RWPE2 (cell line): ENCODE measurements at regions not wholly inside any gene's neighbourhood (a gene's known extent, or its start where the extent isn't known, plus 50 kb on each side); places are given as distances from the start of the nearest gene placed in this dataset.
A peak's percentile ranks its signal among the peaks of the same experiment; 100 is the strongest.

ENCODE experiments used
- ATAC-seq: fragments of 200-7000 bp; cut with Tn5 transposase; 3 replicates; pipeline ENCODE4 v1.9.1; 2021; ENCODE audit warnings: low read depth
- DNase-seq: peaks from one replicate; pipeline ENCODE4 v3.0.0-alpha.2; 2020; ENCODE audit warnings: low spot score
- H3K27ac ChIP-seq: fragments of 450-650 bp; 2 replicates; pipeline ENCODE4 v1.5.1; 2017; ENCODE audit warnings: mild to moderate bottlenecking; ENCODE audit not compliant: poor library complexity, severe bottlenecking
- H3K27me3 ChIP-seq: fragments of 250-450 bp; sonication (Bioruptor Pico); 2 replicates; pipeline ENCODE4 v1.5.1; 2021; ENCODE audit warnings: mild to moderate bottlenecking, moderate library complexity; ENCODE audit not compliant: insufficient read depth, poor library complexity, severe bottlenecking
- H3K36me3 ChIP-seq: fragments of 250-450 bp; sonication (Bioruptor Pico); 2 replicates; pipeline ENCODE4 v1.5.1; 2020; ENCODE audit warnings: low read depth, mild to moderate bottlenecking, moderate library complexity
- H3K4me1 ChIP-seq: fragments of 250-450 bp; sonication (Bioruptor Pico); 2 replicates; pipeline ENCODE4 v1.5.1; 2021; ENCODE audit warnings: mild to moderate bottlenecking, moderate library complexity; ENCODE audit not compliant: insufficient read depth, poor library complexity, severe bottlenecking
- H3K4me3 ChIP-seq: fragments of 250-450 bp; sonication (Bioruptor Pico); 2 replicates; pipeline ENCODE4 v1.5.1; 2021; ENCODE audit warnings: mild to moderate bottlenecking, moderate library complexity; ENCODE audit not compliant: severe bottlenecking
- H3K9me3 ChIP-seq: fragments of 250-450 bp; sonication (Bioruptor Pico); 2 replicates; pipeline ENCODE4 v1.5.1; 2021; ENCODE audit warnings: mild to moderate bottlenecking, moderate library complexity; ENCODE audit not compliant: severe bottlenecking
- TF ChIP-seq, protein P1 (sequence below): fragments of 450-650 bp; IDR thresholded peaks from one replicate; pipeline ENCODE4 v1.5.1; 2017; ENCODE audit warnings: mild to moderate bottlenecking, moderate library complexity; ENCODE audit not compliant: poor library complexity, severe bottlenecking

DNA sequence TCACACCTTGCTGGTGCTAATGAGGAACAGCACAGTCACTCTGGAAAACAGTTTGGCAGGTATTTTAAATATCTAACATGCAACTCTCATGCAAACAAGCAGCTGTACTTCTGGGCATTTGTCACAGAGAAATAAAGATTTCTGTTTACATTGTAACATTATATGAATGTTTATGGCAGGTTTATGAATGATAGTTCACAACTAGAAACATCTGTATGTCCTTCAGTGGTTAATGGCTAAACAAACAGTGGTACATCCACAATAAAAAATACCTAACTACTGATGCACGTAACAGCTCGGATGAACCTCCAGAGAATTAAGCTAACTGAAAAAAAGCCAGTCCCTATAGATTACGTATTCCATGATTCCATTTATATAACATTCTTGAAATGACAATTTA lies 109.6 kb downstream of the GPR37 start:
- TF ChIP-seq, protein P1, sequence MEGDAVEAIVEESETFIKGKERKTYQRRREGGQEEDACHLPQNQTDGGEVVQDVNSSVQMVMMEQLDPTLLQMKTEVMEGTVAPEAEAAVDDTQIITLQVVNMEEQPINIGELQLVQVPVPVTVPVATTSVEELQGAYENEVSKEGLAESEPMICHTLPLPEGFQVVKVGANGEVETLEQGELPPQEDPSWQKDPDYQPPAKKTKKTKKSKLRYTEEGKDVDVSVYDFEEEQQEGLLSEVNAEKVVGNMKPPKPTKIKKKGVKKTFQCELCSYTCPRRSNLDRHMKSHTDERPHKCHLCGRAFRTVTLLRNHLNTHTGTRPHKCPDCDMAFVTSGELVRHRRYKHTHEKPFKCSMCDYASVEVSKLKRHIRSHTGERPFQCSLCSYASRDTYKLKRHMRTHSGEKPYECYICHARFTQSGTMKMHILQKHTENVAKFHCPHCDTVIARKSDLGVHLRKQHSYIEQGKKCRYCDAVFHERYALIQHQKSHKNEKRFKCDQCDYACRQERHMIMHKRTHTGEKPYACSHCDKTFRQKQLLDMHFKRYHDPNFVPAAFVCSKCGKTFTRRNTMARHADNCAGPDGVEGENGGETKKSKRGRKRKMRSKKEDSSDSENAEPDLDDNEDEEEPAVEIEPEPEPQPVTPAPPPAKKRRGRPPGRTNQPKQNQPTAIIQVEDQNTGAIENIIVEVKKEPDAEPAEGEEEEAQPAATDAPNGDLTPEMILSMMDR: no peak

DNA sequence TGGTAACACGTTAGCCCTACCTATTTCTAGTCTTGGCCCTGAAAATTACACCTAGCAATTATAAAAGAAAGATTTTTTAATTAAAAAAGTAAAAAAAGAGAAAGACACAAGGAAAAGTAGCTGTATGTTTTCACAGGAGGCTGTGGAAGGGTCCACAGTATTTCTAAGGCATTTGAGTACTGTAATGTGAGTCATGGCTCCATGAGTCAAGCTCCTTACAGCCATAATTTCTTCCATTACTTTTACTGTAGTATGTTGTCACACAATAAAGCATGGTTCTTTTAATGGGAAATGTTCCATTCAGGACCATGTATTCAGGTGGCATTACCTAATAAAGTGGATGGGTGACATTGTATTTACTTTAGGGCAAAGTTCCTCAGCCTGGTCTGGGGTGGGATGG lies 113.4 kb downstream of the GPR37 start:
- TF ChIP-seq, protein P1: no peak
- no peaks in the 10 kb centered on the region for H3K36me3 ChIP-seq

More for the DNA sequence above, 109.6 kb downstream of the GPR37 start:
- Histone ChIP-seq H3K4me3 (no peak overlapping the region), H3K36me3 (no peaks in the 10 kb centered on the region), H3K27ac (no peak overlapping the region), H3K9me3 (no peaks in the 10 kb centered on the region), H3K4me1 (no peaks in the 10 kb centered on the region), H3K27me3 (no peaks in the 10 kb centered on the region)
- DNase-seq (no peak), ATAC-seq (no peak)

DNA sequence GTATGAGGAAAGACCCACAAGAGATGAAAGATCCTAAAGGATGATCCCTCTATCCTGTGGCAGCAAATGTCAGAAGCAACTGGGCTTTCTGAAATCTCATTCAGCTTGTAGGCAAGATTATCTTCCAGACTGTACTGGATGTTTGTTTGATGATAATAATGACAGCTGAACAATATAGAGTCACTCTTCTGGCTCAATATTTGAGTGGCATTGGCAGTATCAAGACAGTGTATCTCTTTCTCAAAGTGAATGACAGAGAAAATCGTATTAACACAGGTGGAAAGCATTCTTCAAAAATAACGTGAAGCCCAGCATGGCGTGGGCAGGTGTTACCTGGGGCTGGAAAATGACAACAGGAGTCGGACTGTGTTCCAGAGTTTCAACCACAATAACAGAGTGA lies 114.5 kb downstream of the GPR37 start:
- TF ChIP-seq, protein P1: no peak
- Histone ChIP-seq H3K27ac (no peak overlapping the region), H3K4me1 (no peaks in the 10 kb centered on the region), H3K27me3 (no peaks in the 10 kb centered on the region), H3K9me3 (no peaks in the 10 kb centered on the region), H3K4me3 (no peak overlapping the region), H3K36me3 (no peaks in the 10 kb centered on the region)
- ATAC-seq (no peak), DNase-seq (no peak)

More for the DNA sequence above, 113.4 kb downstream of the GPR37 start:
- Histone ChIP-seq H3K4me3 (no peak overlapping the region), H3K9me3 (no peaks in the 10 kb centered on the region), H3K27me3 (no peaks in the 10 kb centered on the region), H3K27ac (no peak overlapping the region), H3K4me1 (no peaks in the 10 kb centered on the region)
- DNase-seq: no peak
- ATAC-seq: peak; percentile 61; the same call in 2 of the 3 replicates

DNA sequence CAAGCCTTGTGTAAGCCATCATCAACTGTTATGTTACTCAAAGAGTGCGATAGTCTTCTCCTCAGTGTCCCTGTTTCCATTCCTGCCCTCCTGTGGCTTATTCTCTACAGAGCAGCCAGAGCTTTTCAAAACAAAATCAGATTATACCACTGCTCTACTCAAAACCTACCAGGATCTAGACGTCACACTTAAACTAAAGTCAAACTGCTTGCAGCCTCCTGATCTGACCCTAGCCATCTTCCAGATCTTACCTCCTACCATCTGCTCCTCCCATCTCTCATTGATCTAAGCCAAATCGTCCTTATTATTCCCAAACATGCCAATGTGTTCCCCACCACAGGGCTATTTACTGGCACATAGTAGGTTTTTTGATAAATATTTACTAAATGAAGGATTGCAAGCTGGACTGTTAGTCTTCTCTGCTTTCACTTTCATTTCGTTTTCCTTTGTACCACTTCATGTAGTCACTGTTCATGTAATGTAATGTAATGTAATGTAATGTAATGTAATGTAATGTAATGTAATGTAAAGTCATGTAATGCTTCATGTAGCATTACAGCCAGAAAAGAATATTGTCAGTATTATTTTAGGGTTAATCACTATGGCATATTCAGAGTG lies 116.1 kb downstream of the GPR37 start:
- TF ChIP-seq, protein P1: no peak
- Histone ChIP-seq H3K36me3 (no peaks in the 10 kb centered on the region), H3K4me1 (no peaks in the 10 kb centered on the region), H3K27ac (no peak overlapping the region), H3K27me3 (no peaks in the 10 kb centered on the region), H3K9me3 (no peaks in the 10 kb centered on the region), H3K4me3 (no peak overlapping the region)
- ATAC-seq: no peak
- DNase-seq: no peak

DNA sequence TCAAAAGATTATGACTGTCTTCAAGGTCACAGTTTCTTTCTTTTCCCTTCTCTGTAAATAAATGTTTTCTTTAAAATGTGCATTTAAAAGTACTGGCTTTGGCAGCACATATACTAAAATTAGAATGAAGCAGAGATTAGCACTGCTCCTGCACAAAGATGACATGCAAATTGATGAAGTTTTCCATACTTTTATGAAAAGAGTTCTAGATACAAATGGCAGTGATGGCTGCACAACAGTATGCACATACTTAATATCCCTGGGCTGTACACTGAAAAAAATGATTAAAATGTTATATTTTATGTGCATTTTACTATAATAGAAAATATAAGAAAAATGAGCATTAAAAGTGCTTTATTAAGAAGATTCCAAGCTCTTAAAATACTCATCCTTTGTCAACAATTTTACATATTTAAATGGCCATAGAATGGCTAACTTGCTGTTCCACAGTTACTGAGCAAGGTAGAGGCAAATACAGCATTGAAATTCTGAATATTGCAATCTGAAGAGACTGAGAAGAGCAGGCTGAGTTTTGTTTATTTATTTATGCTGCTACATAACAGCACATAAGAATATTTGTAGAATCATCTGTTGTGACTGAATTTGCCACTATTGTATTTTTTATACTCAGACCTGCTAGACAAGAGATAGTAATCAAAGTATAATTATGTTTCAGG lies 117.8 kb downstream of the GPR37 start:
- Histone ChIP-seq H3K4me3 (no peak overlapping the region), H3K27me3 (no peaks in the 10 kb centered on the region), H3K27ac (no peak overlapping the region), H3K36me3 (no peaks in the 10 kb centered on the region), H3K4me1 (no peaks in the 10 kb centered on the region), H3K9me3 (no peaks in the 10 kb centered on the region)
- no peak for DNase-seq
- ATAC-seq: no peak
- TF ChIP-seq, protein P1: no peak
